Mucosa of descending colon (tissue), 3 donors: ENCODE measurements at regions not wholly inside any gene's neighbourhood (a gene's known extent, or its start where the extent isn't known, plus 50 kb on each side); places are given as distances from the start of the nearest gene placed in this dataset.

Experiments
- ATAC-seq: fragments of 200-7000 bp; cut with Tn5 transposase; one replicate; pipeline ENCODE4 v1.9.1; 2020; ENCODE audit warnings: mild to moderate bottlenecking, moderate library complexity
- DNase-seq, 3 donors: peaks; one replicate each; pipeline ENCODE4 v3.0.0-alpha.2; 2020
- H3K36me3 ChIP-seq: fragments of 200-600 bp; one replicate; pipeline ENCODE4 v1.8.0; 2021; ENCODE audit warnings: low read depth, mild to moderate bottlenecking
- H3K4me1 ChIP-seq: fragments of 200-600 bp; one replicate; pipeline ENCODE4 v1.8.0; 2021; ENCODE audit warnings: low read depth, mild to moderate bottlenecking
- H3K4me3 ChIP-seq: fragments of 200-600 bp; one replicate; pipeline ENCODE4 v1.8.0; 2021; ENCODE audit warnings: mild to moderate bottlenecking
- H3K9me3 ChIP-seq: fragments of 200-600 bp; one replicate; pipeline ENCODE4 v1.8.0; 2021; ENCODE audit warnings: mild to moderate bottlenecking
- CTCF ChIP-seq: fragments of 200-600 bp; IDR thresholded peaks from one replicate; pipeline ENCODE4 v1.8.0; 2022; ENCODE audit warnings: antibody characterized with exemption, mild to moderate bottlenecking
- intact Hi-C, 2 donors: fragments of 100-400 bp; cut with DNase I in 1 of 2; cut with micrococcal nuclease in 1 of 2; formaldehyde crosslinking; loops; one replicate each; pipeline versions ENCODE4 v1.11.0 to v1.11.1; 2022; cut with DNase I, micrococcal nuclease
- donor health status: DM: no; HTN: no; CAD: no; lungs with moderate emphysema.
- donor health status: DM: no; HTN: no; CAD: no.
- donor health status: DM: no; HTN: yes; CAD: no.

GRCh38 chr9:25241421-25241820 lies 436.8 kb downstream of the TUSC1 start:
- ATAC-seq (no peak), DNase-seq (no peak)
- no peaks in the 10 kb centered on the region for H3K4me1 ChIP-seq
- no peaks in the 10 kb centered on the region for H3K36me3 ChIP-seq
- TF ChIP-seq CTCF, result no peak
- no peaks in the 10 kb centered on the region for H3K9me3 ChIP-seq
- no peak overlapping the region for H3K4me3 ChIP-seq
- intact Hi-C loops, result no loop called here

GRCh38 chr9:25226901-25227686 lies 451.1 kb downstream of the TUSC1 start:
- no peak for TF ChIP-seq CTCF
- Histone ChIP-seq H3K4me3 (no peak overlapping the region), H3K4me1 (no peaks in the 10 kb centered on the region), H3K36me3 (no peaks in the 10 kb centered on the region), H3K9me3 (no peaks in the 10 kb centered on the region)
- no peak for ATAC-seq
- intact Hi-C loops, result no loop called here
- DNase-seq, result no peak

GRCh38 chr9:25225938-25226760 lies 452.1 kb downstream of the TUSC1 start:
- H3K4me1 ChIP-seq, result no peaks in the 10 kb centered on the region
- no peak for DNase-seq
- no peak overlapping the region for H3K4me3 ChIP-seq
- no peaks in the 10 kb centered on the region for H3K36me3 ChIP-seq
- H3K9me3 ChIP-seq, result no peaks in the 10 kb centered on the region
- no peak for TF ChIP-seq CTCF
- no peak for ATAC-seq
- intact Hi-C loops, result no loop called here

GRCh38 chr9:25224996-25225395 lies 453.2 kb downstream of the TUSC1 start:
- Histone ChIP-seq H3K4me1 (no peaks in the 10 kb centered on the region), H3K4me3 (no peak overlapping the region), H3K9me3 (no peaks in the 10 kb centered on the region), H3K36me3 (no peaks in the 10 kb centered on the region)
- no peak for ATAC-seq
- no peak for TF ChIP-seq CTCF
- intact Hi-C loops, result no loop called here
- no peak for DNase-seq

- Histone ChIP-seq H3K9me3 (no peaks in the 10 kb centered on the region), H3K4me1 (no peaks in the 10 kb centered on the region), H3K4me3 (no peak overlapping the region), H3K36me3 (no peaks in the 10 kb centered on the region)
- DNase-seq, result no peak
- no peak for TF ChIP-seq CTCF
- ATAC-seq, result no peak
- intact Hi-C loops, result no loop called here
Measured at GRCh38 chr9:25224309-25224708, 453.9 kb downstream of the TUSC1 start.
